ENCODE measurements at regions not wholly inside any gene's neighbourhood (a gene's known extent, or its start where the extent isn't known, plus 50 kb on each side); places are given as distances from the start of the nearest gene placed in this dataset.

GRCh38 chr12:31219521-31219920 is 106.4 kb downstream of the SINHCAF start:
- TF ChIP-seq CTCF (IDR thresholded peaks at IDR 0.05) = no peak
- TF ChIP-seq POLR2AphosphoS5 (IDR thresholded peaks at IDR 0.05; ENCODE audit: low read depth, low read length) = no peak
- no peak for TF ChIP-seq REST (IDR thresholded peaks at IDR 0.05; ENCODE audit: insufficient read depth in 1 of 2, low read depth in 2 of 2, low read length in 1 of 2)
- no peak for TF ChIP-seq TCF7L2 (IDR thresholded peaks at IDR 0.05; ENCODE audit: low read depth, low read length)
- TF ChIP-seq SIN3A (IDR thresholded peaks at IDR 0.05; ENCODE audit: borderline replicate concordance, insufficient read depth, low read depth, low read length) = no peak
